ENCODE measurements at regions not wholly inside any gene's neighbourhood (a gene's known extent, or its start where the extent isn't known, plus 50 kb on each side); places are given as distances from the start of the nearest gene placed in this dataset.

DNA sequence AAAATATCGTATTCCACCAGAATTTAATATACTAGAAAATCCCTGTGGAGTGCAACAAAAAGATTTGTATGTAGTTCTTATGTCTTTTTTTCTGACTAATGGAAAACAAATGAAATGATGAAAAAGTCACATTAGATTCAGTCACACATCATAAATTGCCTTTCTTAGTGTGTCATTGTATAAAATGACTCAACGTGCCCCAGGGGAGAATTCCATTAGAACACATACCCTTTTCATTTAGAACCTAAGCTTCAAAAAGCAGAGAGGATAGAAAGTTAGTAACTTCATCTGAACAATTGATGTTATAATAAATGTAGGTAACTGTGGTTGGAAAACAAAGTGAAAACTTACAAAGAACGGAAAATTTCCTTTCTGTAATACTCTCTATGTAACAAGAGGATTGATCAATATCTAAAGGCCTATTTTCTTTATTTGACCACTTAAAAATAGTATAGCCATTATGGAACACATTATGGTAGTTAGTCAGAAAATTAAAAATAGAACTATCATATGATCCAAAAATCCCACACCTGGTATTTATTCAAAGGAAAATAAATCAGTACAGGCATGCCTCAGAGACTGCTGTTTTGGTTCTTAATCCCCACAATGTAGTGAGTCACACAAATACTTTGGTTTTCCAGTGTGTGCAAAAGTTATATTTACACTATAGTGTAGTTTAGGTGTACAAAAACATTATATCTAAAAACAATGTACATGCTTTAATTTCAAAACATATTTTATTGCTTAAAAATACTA, 1016.1 kb downstream of the KCNT2 start:
- DNase-seq (ENCODE audit: low read depth): peak; percentile 86
- H3K4me3 ChIP-seq (ENCODE audit: low read length): no peak overlapping the region; the same call in 1 of the 2 replicates
- no peak for TF ChIP-seq CTCF (conservative IDR thresholded peaks at IDR 0.05; ENCODE audit: low read length)

GRCh38 chr1:195590649-195591048, 1017.6 kb downstream of the KCNT2 start:
- no peak for TF ChIP-seq CTCF (conservative IDR thresholded peaks at IDR 0.05; ENCODE audit: low read length)
- no peak for DNase-seq (ENCODE audit: low read depth)

GRCh38 chr1:195584870-195585624, 1023.2 kb downstream of the KCNT2 start:
- no peak overlapping the region for H3K4me3 ChIP-seq (ENCODE audit: low read length)
- peak; percentile 11 for DNase-seq (ENCODE audit: low read depth)
- no peak for TF ChIP-seq CTCF (conservative IDR thresholded peaks at IDR 0.05; ENCODE audit: low read length)

More at GRCh38 chr1:195590649-195591048, 1017.6 kb downstream of the KCNT2 start:
- H3K4me3 ChIP-seq (ENCODE audit: low read length): no peak overlapping the region

DNA sequence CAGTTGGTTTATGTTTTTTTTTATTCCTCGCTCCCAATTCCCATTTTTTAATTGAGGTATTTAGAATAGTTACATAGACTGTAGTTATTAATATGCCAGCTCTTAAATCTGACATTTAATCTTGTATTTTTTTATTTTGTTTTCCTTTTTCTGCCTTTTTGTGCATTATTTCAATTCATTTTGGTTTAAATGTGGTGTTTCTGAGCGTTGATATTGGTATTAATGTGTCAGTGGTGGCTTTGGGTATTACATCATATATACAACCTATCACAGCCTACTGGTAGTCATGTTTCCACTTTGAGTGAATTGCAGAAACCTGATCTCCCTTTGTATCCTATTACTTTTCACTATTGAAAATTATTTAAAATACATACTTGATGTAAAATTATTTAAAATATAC, 1027.3 kb downstream of the KCNT2 start:
- DNase-seq (ENCODE audit: low read depth): no peak
- no peak for TF ChIP-seq CTCF (conservative IDR thresholded peaks at IDR 0.05; ENCODE audit: low read length)
- no peak overlapping the region for H3K4me3 ChIP-seq (ENCODE audit: low read length)

GRCh38 chr1:195577748-195578147, 1030.5 kb downstream of the KCNT2 start:
- TF ChIP-seq CTCF (conservative IDR thresholded peaks at IDR 0.05; ENCODE audit: low read length): no peak
- DNase-seq (ENCODE audit: low read depth): no peak
- H3K4me3 ChIP-seq (ENCODE audit: low read length): no peak overlapping the region

DNA sequence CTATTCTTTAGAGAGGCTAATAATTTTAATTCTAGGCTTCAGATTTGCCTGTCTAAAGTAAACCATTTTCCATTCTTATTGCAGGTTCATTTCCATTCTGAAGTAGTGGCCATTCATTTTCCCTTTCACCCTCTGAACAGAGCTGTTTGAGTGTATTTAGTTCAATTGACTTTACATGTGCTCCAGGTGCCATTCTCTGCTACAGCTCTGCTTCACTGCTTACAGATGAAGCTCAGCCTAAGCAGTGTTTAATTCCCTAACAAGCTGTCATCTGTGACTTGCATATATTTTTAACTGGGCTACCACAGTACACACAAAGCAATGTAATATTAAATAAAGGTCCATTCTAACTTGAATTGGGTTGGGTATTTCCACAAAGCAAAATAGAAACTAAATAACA, 1031.6 kb downstream of the KCNT2 start:
- no peak for DNase-seq (ENCODE audit: low read depth)
- TF ChIP-seq CTCF (conservative IDR thresholded peaks at IDR 0.05; ENCODE audit: low read length): no peak
- H3K4me3 ChIP-seq (ENCODE audit: low read length): no peak overlapping the region

GRCh38 chr1:195574511-195574910, 1033.7 kb downstream of the KCNT2 start:
- no peak for TF ChIP-seq CTCF (conservative IDR thresholded peaks at IDR 0.05; ENCODE audit: low read length)
- no peak overlapping the region for H3K4me3 ChIP-seq (ENCODE audit: low read length)
- no peak for DNase-seq (ENCODE audit: low read depth)
